ENCODE measurements at regions not wholly inside any gene's neighbourhood (a gene's known extent, or its start where the extent isn't known, plus 50 kb on each side); places are given as distances from the start of the nearest gene placed in this dataset.
A peak's percentile ranks its signal among the peaks of the same experiment; 100 is the strongest.

GRCh38 chr15:38672814-38673670, 108.4 kb upstream of the RASGRP1 start:
- DNase-seq = no peak

GRCh38 chr15:38674448-38674847, 109.8 kb upstream of the RASGRP1 start:
- no peak for DNase-seq

- DNase-seq = no peak
These were observed 113.7 kb upstream of the RASGRP1 start for GRCh38 chr15:38678281-38678680.

- no peak for DNase-seq
These were observed 116.2 kb upstream of the RASGRP1 start for GRCh38 chr15:38680775-38681174.

- no peak for DNase-seq
These were observed 117.7 kb upstream of the RASGRP1 start for GRCh38 chr15:38682363-38682762.

- no peak for DNase-seq
These were observed 118.2 kb upstream of the RASGRP1 start for GRCh38 chr15:38682861-38683260.

- DNase-seq = peak; percentile 76
These were observed 119.0 kb upstream of the RASGRP1 start for GRCh38 chr15:38683382-38684242.

- no peak for DNase-seq
These were observed 119.9 kb upstream of the RASGRP1 start for GRCh38 chr15:38684440-38685010.

GRCh38 chr15:38685686-38686339, 121.2 kb upstream of the RASGRP1 start:
- no peak for DNase-seq

- no peak for DNase-seq
These were observed 122.7 kb upstream of the RASGRP1 start for GRCh38 chr15:38687340-38687739.

- DNase-seq = no peak
These were observed 123.3 kb upstream of the RASGRP1 start for GRCh38 chr15:38687775-38688495.

- DNase-seq = no peak
These were observed 124.1 kb upstream of the RASGRP1 start for GRCh38 chr15:38688761-38689160.

GRCh38 chr15:38689522-38689921, 124.9 kb upstream of the RASGRP1 start:
- DNase-seq = no peak

- no peak for DNase-seq
These were observed 125.6 kb upstream of the RASGRP1 start for GRCh38 chr15:38690216-38690615.

GRCh38 chr15:38690719-38691332, 126.2 kb upstream of the RASGRP1 start:
- peak; percentile 74 for DNase-seq

GRCh38 chr15:38691377-38691776, 126.8 kb upstream of the RASGRP1 start:
- DNase-seq = no peak

GRCh38 chr15:38691965-38692788, 127.6 kb upstream of the RASGRP1 start:
- no peak for DNase-seq

- DNase-seq = no peak
These were observed 128.1 kb upstream of the RASGRP1 start for GRCh38 chr15:38692789-38693062.

GRCh38 chr15:38695249-38696108, 130.9 kb upstream of the RASGRP1 start:
- no peak for DNase-seq

GRCh38 chr15:38696109-38696727, 131.6 kb upstream of the RASGRP1 start:
- no peak for DNase-seq

Data from NCI-H2171 treated with DMSO at 0.1 percent for 48 hours (cell line).